ENCODE measurements at regions not wholly inside any gene's neighbourhood (a gene's known extent, or its start where the extent isn't known, plus 50 kb on each side); places are given as distances from the start of the nearest gene placed in this dataset.

GRCh38 chr10:33123680-33124079 lies 165.7 kb upstream of the ITGB1 start:
- Histone ChIP-seq H3K9ac (ENCODE audit: extremely low read depth, low read length, poor library complexity, severe bottlenecking) (no peak overlapping the region), H3K9me3 (ENCODE audit: control insufficient read depth, low read length) (no peaks in the 10 kb centered on the region), H3K27me3 (ENCODE audit: control insufficient read depth, insufficient read depth, low read length, poor library complexity, severe bottlenecking) (no peaks in the 10 kb centered on the region), H3K4me1 (ENCODE audit: control insufficient read depth, insufficient read depth, low read length) (no peaks in the 10 kb centered on the region), H3K36me3 (ENCODE audit: control insufficient read depth, insufficient read depth, low read length) (no peaks in the 10 kb centered on the region), H3K27ac (ENCODE audit: low read depth, low read length) (no peak overlapping the region), H3K4me3 (ENCODE audit: low read length) (no peak overlapping the region)
- no peak overlapping the region for H3K27ac Mint-ChIP-seq
- no peak for TF ChIP-seq CTCF (conservative IDR thresholded peaks at IDR 0.05)
- H3K36me3 Mint-ChIP-seq (ENCODE audit: low read depth) = no peaks in the 10 kb centered on the region
- DNase-seq = no peak
- no peak overlapping the region for H3K4me3 Mint-ChIP-seq
- H3K4me1 Mint-ChIP-seq = peaks cover 1% of the 10 kb centered on the region
- H3K9me3 Mint-ChIP-seq = no peaks in the 10 kb centered on the region
- peaks cover 2% of the 10 kb centered on the region for H3K27me3 Mint-ChIP-seq (ENCODE audit: insufficient read depth)
- 93 to 100% methylated on average over 2 of the region's 2 CpGs for WGBS, 2 experiments (ENCODE audit: insufficient coverage in 1 of 2, insufficient read length in 1 of 2)

GRCh38 chr10:33122014-33122809 lies 164.2 kb upstream of the ITGB1 start:
- Mint-ChIP-seq H3K4me1 (peaks cover 1% of the 10 kb centered on the region), H3K27ac (no peak overlapping the region), H3K27me3 (ENCODE audit: insufficient read depth) (peaks cover 2% of the 10 kb centered on the region), H3K9me3 (no peaks in the 10 kb centered on the region), H3K36me3 (ENCODE audit: low read depth) (no peaks in the 10 kb centered on the region), H3K4me3 (no peak overlapping the region)
- Histone ChIP-seq H3K4me3 (ENCODE audit: low read length) (no peak overlapping the region), H3K9ac (ENCODE audit: extremely low read depth, low read length, poor library complexity, severe bottlenecking) (no peak overlapping the region), H3K27ac (ENCODE audit: low read depth, low read length) (no peak overlapping the region), H3K27me3 (ENCODE audit: control insufficient read depth, insufficient read depth, low read length, poor library complexity, severe bottlenecking) (no peaks in the 10 kb centered on the region), H3K4me1 (ENCODE audit: control insufficient read depth, insufficient read depth, low read length) (no peaks in the 10 kb centered on the region), H3K9me3 (ENCODE audit: control insufficient read depth, low read length) (no peaks in the 10 kb centered on the region), H3K36me3 (ENCODE audit: control insufficient read depth, insufficient read depth, low read length) (no peaks in the 10 kb centered on the region)
- WGBS, 2 experiments (ENCODE audit: insufficient coverage in 1 of 2, insufficient read length in 1 of 2) = 86 to 95% methylated on average over 8 to 12 of the region's 12 CpGs
- no peak for DNase-seq
- TF ChIP-seq CTCF (conservative IDR thresholded peaks at IDR 0.05) = no peak

- Mint-ChIP-seq H3K27ac (no peak overlapping the region), H3K27me3 (ENCODE audit: insufficient read depth) (peaks cover 2% of the 10 kb centered on the region), H3K4me3 (no peak overlapping the region), H3K4me1 (peaks cover 9% of the 10 kb centered on the region), H3K9me3 (no peaks in the 10 kb centered on the region), H3K36me3 (ENCODE audit: low read depth) (no peaks in the 10 kb centered on the region)
- H3K9ac ChIP-seq (ENCODE audit: extremely low read depth, low read length, poor library complexity, severe bottlenecking) = no peak overlapping the region
- 100% methylated on average over 2 of the region's 2 CpGs; no CpG with 5 or more reads in 1 of the 2 experiments for WGBS, 2 experiments (ENCODE audit: insufficient coverage in 1 of 2, insufficient read length in 1 of 2)
- H3K9me3 ChIP-seq (ENCODE audit: control insufficient read depth, low read length) = no peaks in the 10 kb centered on the region
- no peak for DNase-seq
- no peak overlapping the region for H3K4me3 ChIP-seq (ENCODE audit: low read length)
- H3K27me3 ChIP-seq (ENCODE audit: control insufficient read depth, insufficient read depth, low read length, poor library complexity, severe bottlenecking) = no peaks in the 10 kb centered on the region
- no peaks in the 10 kb centered on the region for H3K36me3 ChIP-seq (ENCODE audit: control insufficient read depth, insufficient read depth, low read length)
- peaks cover 4% of the 10 kb centered on the region for H3K4me1 ChIP-seq (ENCODE audit: control insufficient read depth, insufficient read depth, low read length)
- TF ChIP-seq CTCF (conservative IDR thresholded peaks at IDR 0.05) = no peak
- no peak overlapping the region for H3K27ac ChIP-seq (ENCODE audit: low read depth, low read length)
These were observed 162.7 kb upstream of the ITGB1 start for GRCh38 chr10:33120700-33121099.

Data from endodermal cell (in vitro differentiated cells).